GM12891 (cell line): ENCODE measurements at regions not wholly inside any gene's neighbourhood (a gene's known extent, or its start where the extent isn't known, plus 50 kb on each side); places are given as distances from the start of the nearest gene placed in this dataset.
"Not testable (repeated sequence)": the region's sequence is repeated elsewhere in the genome, so short reads cannot be mapped to it uniquely, and the experiment has no call there.

Source experiments
- PAX5 ChIP-seq: IDR thresholded peaks from 2 replicates; pipeline ENCODE4 v1.6.1; 2011; ENCODE audit warnings: low read length, moderate library complexity, mild to moderate bottlenecking; ENCODE audit not compliant: insufficient read depth, severe bottlenecking
- POLR2A ChIP-seq: IDR thresholded peaks from 2 replicates; pipeline ENCODE4 v1.6.1; 2011; ENCODE audit warnings: low read depth, low read length, control low read depth
- SPI1 ChIP-seq: IDR thresholded peaks from 2 replicates; pipeline ENCODE4 v1.6.1; 2011; ENCODE audit warnings: low read depth, low read length, control low read depth
- TAF1 ChIP-seq: IDR thresholded peaks from 2 replicates; pipeline ENCODE4 v1.6.1; 2011; ENCODE audit warnings: low read depth, low read length, control low read depth

DNA sequence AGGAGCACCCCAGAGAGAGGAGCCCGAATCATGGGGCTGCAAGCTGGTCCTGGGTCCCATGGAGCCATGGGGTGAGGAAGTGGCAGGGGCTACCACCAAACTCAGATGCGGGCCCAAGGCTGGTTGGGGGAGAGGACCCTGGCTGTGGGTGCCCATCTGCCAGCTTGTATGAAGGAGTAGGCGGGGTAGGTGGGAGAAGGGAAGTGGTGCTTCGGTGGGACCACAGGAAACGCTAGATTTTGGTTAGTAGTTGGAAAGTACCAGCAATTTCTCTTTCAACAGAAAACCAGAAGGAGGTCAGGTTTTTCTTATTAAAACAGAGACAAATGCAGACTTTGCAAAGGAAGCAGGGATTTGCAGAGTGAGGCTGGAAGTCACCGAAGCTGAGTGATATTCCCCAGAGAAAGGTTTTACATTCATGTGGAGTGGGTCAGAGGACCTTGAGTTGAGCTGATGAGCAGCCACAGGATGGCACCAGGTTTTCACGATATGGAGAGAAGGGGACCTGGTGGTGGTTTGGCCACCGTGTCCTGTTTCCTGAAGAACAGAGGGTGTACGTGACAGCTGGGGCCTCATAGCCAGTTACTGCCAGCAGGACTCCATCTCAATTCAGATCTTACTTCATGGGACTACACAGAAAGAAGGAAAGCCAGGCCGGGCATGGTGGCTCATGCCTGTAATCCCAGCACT, 216.2 kb downstream of the NPIPA7 start:
- not testable (repeated sequence) for TF ChIP-seq SPI1, POLR2A, TAF1, PAX5
